ENCODE measurements at regions not wholly inside any gene's neighbourhood (a gene's known extent, or its start where the extent isn't known, plus 50 kb on each side); places are given as distances from the start of the nearest gene placed in this dataset.

- TF ChIP-seq CTCF (IDR thresholded peaks at IDR 0.05) (no peak), POLR2A (IDR thresholded peaks at IDR 0.05) (no peak)
Measured at GRCh38 chr7:116423499-116423898, 76.0 kb upstream of the CAV2 start.

Measured in testis (tissue), 2 donors.